HL-60 (cell line): ENCODE measurements at regions not wholly inside any gene's neighbourhood (a gene's known extent, or its start where the extent isn't known, plus 50 kb on each side); places are given as distances from the start of the nearest gene placed in this dataset.

Experiments
- GABPA ChIP-seq: IDR thresholded peaks from 2 replicates; pipeline ENCODE4 v1.6.1; 2012; ENCODE audit warnings: low read depth
- POLR2AphosphoS5 ChIP-seq: IDR thresholded peaks from 2 replicates; pipeline ENCODE4 v1.6.1; 2012; ENCODE audit warnings: low read depth
- SPI1 ChIP-seq: IDR thresholded peaks from 2 replicates; pipeline ENCODE4 v1.6.1; 2012; ENCODE audit warnings: low read depth, mild to moderate bottlenecking, borderline replicate concordance
- TF ChIP-seq, protein P1 (sequence below): IDR thresholded peaks from one replicate; pipeline ENCODE4 v1.5.1; 2011; ENCODE audit warnings: low read length, control low read depth, inconsistent platforms; ENCODE audit not compliant: insufficient read depth
- TF ChIP-seq, protein P2 (sequence below): IDR thresholded peaks from 2 replicates; pipeline ENCODE4 v1.6.1; 2012; ENCODE audit warnings: low read depth; ENCODE audit not compliant: insufficient replicate concordance

DNA sequence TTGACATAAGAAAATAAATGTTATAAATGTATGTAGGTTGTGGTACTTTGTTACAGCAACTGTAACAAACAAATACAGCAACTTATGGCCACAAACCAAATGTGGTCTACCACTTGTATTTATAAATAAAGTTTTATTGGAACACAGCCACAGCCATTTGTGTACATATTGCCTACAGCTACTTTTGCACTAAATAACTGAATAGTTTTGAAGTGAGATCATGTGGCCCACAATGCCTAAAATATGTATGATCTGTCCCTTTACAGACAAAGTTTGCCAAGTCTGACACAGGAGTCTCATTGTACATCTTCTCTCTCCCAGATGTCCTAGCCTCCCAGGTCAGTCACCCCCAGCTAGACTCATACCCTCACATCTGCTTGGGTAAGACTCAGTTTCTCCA lies 283.6 kb upstream of the PRDM9 start:
- no peak for TF ChIP-seq POLR2AphosphoS5
- TF ChIP-seq, protein P1, sequence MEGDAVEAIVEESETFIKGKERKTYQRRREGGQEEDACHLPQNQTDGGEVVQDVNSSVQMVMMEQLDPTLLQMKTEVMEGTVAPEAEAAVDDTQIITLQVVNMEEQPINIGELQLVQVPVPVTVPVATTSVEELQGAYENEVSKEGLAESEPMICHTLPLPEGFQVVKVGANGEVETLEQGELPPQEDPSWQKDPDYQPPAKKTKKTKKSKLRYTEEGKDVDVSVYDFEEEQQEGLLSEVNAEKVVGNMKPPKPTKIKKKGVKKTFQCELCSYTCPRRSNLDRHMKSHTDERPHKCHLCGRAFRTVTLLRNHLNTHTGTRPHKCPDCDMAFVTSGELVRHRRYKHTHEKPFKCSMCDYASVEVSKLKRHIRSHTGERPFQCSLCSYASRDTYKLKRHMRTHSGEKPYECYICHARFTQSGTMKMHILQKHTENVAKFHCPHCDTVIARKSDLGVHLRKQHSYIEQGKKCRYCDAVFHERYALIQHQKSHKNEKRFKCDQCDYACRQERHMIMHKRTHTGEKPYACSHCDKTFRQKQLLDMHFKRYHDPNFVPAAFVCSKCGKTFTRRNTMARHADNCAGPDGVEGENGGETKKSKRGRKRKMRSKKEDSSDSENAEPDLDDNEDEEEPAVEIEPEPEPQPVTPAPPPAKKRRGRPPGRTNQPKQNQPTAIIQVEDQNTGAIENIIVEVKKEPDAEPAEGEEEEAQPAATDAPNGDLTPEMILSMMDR = no peak
- TF ChIP-seq GABPA = no peak
- TF ChIP-seq, protein P2, sequence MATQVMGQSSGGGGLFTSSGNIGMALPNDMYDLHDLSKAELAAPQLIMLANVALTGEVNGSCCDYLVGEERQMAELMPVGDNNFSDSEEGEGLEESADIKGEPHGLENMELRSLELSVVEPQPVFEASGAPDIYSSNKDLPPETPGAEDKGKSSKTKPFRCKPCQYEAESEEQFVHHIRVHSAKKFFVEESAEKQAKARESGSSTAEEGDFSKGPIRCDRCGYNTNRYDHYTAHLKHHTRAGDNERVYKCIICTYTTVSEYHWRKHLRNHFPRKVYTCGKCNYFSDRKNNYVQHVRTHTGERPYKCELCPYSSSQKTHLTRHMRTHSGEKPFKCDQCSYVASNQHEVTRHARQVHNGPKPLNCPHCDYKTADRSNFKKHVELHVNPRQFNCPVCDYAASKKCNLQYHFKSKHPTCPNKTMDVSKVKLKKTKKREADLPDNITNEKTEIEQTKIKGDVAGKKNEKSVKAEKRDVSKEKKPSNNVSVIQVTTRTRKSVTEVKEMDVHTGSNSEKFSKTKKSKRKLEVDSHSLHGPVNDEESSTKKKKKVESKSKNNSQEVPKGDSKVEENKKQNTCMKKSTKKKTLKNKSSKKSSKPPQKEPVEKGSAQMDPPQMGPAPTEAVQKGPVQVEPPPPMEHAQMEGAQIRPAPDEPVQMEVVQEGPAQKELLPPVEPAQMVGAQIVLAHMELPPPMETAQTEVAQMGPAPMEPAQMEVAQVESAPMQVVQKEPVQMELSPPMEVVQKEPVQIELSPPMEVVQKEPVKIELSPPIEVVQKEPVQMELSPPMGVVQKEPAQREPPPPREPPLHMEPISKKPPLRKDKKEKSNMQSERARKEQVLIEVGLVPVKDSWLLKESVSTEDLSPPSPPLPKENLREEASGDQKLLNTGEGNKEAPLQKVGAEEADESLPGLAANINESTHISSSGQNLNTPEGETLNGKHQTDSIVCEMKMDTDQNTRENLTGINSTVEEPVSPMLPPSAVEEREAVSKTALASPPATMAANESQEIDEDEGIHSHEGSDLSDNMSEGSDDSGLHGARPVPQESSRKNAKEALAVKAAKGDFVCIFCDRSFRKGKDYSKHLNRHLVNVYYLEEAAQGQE = no peak
- TF ChIP-seq SPI1 = no peak
